ENCODE measurements at regions not wholly inside any gene's neighbourhood (a gene's known extent, or its start where the extent isn't known, plus 50 kb on each side); places are given as distances from the start of the nearest gene placed in this dataset.
A peak's percentile ranks its signal among the peaks of the same experiment; 100 is the strongest.

DNA sequence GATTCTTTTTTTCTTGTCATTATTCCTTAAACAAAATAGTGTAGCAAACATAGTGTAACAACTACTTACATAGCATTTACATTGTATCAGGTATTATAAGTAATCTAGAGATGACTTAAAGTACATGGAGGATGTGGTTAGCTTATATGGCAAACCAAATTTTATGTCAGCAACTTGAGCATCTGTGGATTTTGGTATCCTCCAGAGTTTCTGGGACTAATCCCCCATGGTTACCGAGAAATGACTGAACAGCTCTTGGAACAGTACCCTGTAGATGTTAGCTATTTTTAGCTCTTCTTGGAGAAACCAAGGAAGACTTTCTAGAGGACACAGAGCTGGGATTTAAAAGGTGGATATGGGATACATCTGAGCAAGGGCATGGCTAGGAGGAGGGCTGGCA is 157.6 kb upstream of the KLF4 start:
- DNase-seq, result no peak

- no peak for DNase-seq
Measured at GRCh38 chr9:107645464-107645833, 155.9 kb upstream of the KLF4 start.

GRCh38 chr9:107644733-107645463 is 155.3 kb upstream of the KLF4 start:
- no peak for DNase-seq

- DNase-seq, result no peak
Measured at GRCh38 chr9:107639426-107639825, 149.9 kb upstream of the KLF4 start.

- peak; percentile 84 for DNase-seq
Measured at GRCh38 chr9:107638521-107639310, 149.1 kb upstream of the KLF4 start.

DNA sequence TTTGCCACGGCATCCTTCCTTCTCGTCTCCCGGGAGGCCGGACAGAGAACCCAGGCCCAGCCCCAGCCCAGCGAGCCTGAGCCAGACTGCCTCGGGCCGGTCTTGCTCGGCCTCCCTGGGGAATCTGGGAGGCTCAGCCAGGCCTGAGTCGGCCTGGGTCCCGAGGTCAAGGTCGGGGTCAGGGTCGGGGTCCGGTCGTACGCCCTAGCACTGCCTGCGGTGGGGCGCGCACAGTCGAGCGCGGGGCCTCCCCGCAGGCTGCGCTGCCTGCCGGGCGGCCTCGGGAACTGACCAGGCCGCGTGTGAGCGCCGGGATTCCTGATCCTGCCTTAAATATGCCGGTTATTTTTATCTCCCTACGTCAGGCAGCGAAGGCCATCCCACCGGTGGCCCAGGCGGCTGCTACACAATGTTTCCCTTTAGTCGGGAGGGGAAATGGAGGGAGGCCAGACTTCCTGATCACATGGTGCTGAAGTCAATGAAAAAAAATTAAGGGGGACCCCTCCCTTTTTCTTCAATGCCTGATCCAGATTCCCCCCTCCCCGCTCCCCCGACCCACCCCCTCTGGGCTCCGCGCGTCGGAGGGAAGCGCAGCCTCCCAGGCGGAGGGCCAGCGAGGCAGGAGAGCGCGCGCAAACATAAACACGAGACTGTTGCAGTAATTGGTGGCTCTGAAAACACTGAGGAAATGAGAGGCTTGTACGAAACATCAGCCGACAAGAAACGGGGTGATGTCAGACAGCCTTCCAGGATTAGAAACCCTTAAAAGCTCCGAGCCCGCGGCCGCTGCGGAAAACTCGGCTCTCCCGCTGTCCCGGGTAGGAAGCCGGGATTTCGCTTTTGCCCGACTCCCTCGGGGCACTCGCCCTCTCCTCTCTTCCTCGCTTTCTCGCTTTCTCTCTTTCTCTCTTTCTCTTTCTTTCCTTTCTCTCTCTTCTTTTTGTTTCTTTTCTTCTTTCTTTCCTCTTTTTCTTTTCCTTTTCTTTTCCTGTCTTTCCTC is 148.2 kb upstream of the KLF4 start:
- DNase-seq, result peak; percentile 96

DNA sequence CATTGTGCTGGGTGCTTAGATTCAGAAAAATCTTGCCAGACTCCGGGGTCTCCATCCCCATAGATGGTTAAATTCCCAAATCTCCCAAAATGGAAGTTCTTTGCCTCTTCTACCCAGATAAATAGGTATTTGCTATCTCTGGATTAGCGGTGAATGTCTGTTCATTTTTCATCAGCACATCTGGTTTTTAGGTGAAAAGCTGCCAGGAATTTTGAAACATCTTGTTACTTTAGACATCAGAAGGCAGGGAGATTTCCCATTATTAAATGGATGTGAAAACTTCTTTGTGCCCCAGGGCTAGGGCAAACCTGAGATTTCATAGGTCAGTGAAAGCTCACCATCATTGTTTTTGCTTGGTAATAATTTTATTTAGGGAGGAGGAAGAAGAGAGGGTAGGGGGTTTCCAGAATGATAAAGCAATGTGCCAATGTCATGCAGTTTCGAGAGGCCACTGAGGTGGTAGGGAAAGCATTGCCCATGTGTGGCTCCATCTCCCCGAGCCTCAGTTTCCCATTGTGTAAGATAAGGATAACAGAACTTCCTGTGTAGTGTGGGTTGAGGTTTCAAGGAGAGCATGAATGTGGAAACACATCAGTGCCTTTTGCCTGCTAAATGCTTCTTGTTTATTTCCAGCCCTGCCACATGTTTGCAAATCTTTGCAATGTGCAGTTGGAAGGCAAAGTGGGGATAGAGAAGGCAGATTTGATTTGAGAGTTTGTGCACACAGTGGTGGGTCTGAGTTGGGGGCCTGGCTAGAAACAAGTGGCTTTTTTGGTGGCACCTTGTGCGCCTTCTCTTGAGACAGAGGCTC is 147.2 kb upstream of the KLF4 start:
- no peak for DNase-seq

DNA sequence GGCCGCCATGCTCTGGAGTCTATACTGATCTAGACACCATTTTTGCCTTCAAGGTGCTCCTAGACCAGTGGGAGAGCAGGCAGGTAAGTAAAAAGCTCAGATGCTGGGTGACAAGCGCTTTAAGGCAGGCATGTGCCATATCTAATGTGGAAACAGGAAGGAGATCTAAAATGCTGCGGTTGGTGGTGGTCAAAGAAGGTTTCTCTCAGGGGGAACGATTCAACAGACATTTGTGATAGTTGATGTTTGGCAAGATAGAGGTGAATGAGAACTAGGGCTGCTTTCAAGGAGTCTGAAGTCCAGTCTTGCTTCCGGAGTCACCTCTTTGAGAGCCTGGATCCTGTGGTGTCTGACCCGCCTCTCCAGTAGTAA is 146.2 kb upstream of the KLF4 start:
- no peak for DNase-seq

DNA sequence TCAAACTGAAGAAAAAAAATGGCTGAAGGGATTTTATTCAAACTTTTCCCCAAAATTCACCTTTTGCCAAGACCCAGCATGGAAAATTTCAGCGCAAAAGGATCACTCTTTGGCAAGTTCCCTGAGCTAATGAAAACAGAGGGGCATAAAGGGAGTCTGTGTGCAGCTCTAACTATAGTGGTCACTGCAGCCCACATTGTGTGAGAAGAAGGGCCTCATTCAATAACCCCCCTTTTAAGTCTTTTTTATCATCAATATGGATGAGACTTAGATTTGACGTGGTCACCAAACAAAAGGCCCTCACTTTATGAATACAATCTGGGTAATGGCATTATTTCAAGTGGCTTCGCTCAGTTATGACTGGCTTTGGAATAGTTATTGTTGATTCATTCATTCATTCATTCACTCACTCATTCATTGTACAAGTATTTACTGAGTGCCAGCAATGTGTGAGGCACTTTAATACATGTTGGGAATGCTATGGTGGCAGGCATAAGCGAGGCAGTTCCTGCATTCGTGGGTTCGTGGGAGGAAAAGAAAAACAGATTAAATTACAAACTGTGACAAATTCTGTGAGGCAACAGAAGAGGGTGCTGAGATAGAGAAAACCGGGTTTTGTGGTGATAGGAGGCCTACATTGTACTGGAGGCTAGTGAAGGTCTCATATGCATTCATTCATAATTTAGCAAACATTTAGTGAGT is 145.7 kb upstream of the KLF4 start:
- DNase-seq, result no peak

GRCh38 chr9:107633406-107633805 is 143.8 kb upstream of the KLF4 start:
- DNase-seq, result no peak

DNA sequence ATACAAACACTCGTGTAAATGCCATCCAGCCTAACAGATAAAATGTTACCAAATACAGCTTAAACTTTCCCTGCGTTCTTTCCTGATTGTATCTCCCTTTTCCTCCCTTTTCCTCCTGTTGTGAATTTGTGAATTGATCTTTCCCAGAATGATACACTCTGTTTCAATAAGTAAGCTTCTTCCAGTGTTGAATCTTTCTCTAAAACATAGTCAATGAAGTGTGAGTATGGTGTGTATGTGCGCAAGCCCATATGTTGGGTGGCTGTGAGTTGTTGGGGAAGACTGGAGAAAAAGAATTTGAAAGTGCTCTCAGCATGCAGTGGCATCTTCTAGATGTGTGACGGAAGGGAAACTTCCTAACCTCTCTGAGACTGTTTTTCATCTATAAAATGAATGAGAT is 143.1 kb upstream of the KLF4 start:
- no peak for DNase-seq

- DNase-seq, result no peak
Measured at GRCh38 chr9:107632216-107632615, 142.6 kb upstream of the KLF4 start.

DNA sequence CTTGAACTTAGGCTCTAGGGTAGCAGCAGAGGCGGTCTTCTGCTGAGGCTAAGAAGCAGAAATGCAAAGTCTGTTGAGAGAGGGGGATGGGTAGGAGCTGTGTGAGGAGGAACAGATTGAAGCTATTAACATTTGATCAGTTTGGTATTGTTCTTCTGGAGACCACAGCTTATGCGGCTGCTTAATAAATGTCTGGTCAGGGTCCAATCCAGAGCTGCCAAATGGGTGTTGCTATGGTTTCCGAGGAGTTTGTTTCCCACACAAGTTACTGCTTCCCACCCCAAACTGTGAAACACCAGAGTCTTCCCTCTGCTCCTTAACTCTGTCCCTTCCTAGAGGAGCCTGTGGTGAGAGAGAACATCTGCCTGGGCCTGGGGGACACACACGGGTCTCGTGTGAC is 142.2 kb upstream of the KLF4 start:
- peak; percentile 84 for DNase-seq

DNA sequence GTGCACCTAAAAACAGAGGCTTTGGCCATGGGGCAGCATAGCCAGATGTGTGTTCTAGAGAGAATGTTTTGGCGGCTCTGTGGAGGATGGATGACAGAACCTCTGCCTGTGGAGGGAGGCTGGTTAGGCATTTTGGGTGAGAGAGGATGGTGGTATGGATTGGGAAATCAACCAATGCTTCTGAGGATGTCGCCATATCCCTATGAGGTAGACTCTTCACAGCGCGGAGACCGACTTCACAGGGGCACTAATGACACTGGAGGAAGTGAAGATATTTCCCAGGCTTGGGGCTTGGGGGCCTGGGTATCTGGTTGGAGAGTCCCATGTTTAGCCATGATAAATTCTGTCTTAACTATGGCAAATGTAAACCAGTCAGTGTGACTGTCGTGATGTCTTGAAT is 140.6 kb upstream of the KLF4 start:
- DNase-seq, result no peak

- no peak for DNase-seq
Measured at GRCh38 chr9:107628444-107628843, 138.9 kb upstream of the KLF4 start.

DNA sequence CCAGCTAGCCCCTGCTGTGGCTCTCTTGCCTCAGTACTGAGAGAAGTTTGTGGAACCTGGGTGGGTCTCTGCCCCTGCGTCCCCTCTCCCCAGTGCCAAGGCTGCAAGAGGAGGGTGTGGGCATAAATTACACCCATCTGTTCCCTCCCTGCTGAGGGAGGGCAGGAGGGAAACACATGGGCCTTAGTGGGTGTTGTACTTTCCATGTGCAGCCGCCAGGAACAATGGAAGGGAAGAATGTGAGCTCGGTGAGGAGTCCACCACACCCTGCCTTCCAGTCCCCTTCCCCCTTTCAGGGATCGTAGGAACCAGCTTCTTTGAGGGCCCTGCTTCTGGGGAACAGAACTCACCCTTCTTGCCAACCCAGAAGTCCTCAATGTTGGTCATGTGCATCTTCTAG is 138.2 kb upstream of the KLF4 start:
- no peak for DNase-seq

DNA sequence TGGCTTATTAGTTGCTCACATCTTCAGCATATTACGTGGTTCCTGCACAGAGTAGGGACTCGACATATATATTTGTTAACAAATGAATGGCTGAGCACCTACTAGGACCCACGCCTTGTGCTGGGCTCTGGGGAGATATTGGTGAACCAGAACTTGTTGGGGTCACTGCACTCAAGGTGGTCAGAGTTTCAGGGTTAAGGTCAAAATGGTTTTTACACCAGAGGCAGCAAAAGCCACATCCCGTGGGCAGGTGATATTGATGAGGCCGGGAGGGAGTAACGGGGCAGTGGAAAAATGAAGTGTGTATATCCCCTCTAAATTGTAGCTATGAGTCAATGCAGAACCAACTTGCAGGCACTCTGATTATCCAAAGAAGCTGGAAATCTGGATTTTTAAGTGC is 136.5 kb upstream of the KLF4 start:
- no peak for DNase-seq

DNA sequence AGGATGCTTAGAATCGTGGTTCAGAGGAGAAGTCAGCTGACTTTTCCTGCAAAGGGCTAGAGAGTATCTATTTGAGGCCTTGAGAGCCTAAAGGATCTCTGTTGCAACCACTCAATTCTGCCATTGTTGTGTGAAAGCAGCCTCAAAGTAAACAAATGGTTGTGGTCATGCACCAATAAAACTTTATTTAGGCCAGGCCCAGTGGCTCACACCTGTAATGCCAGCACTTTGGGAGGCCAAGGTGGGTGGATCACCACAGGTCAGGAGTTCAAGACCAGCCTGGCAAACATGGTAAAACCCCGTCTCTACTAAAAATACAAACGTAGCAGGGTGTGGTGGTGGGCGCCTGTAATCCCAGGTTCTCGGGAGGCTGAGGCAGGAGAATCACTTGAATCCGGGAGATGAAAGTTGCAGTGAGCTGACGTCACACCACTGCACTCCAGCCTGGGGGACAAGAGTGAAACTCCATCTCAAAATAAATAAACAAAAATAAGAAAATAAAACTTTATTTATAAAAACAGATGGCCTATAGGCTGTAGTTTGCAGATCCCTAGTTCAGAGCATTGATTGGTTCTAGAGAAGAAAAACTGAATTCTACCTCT is 135.9 kb upstream of the KLF4 start:
- no peak for DNase-seq

- DNase-seq, result no peak
Measured at GRCh38 chr9:107624234-107624948, 134.8 kb upstream of the KLF4 start.

DNA sequence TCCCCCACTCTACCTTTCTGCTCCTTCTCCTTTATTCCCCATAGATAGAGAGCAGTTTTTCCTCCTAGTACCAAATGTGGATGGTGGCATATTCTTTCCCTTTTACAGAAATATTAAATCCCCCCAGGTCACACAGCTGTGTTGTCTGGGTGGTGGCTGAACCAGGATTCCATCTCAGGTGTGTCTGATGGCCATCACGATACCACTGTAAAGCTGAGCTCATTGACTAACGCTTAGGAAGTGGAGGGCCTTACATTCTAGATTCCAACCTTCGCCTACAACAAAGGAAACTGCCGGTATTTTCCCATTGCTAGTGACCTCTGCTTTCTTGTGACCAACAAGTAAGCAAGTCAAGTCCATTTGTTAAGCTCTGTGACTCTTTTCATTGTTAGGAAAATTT is 131.9 kb upstream of the KLF4 start:
- no peak for DNase-seq

DNA sequence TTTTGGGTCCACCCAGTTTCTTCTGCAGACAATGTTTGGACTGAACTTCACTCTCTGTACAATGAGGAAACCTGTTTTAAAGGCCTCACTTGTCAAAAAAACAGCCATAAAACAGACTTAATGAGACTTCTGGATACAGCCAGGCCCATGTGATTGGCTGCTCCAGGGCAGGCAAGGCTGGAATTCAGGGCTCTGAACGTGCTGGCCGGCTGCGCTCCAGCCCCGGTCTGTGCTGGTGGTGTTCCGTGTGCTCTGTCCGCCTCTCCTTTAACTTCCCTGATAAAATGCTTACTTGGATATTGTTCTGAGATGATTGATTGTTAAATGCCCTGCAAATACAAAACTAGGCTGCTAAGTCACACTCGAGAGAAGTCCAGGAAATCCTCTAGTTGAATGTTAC is 131.2 kb upstream of the KLF4 start:
- DNase-seq, result no peak
